Sigmoid colon (tissue), 6 donors: ENCODE measurements at regions not wholly inside any gene's neighbourhood (a gene's known extent, or its start where the extent isn't known, plus 50 kb on each side); places are given as distances from the start of the nearest gene placed in this dataset.
"Not testable (repeated sequence)": the region's sequence is repeated elsewhere in the genome, so short reads cannot be mapped to it uniquely, and the experiment has no call there.

Source experiments
- DNase-seq: peaks from one replicate; pipeline ENCODE4 v3.0.0-alpha.2; 2019
- H3K27ac ChIP-seq, 4 donors: fragments of 200-600 bp; sonication (generic); one replicate each; pipeline ENCODE4 v1.5.1; 2016 to 2019; ENCODE audit warnings: mild to moderate bottlenecking in 1 of 4
- H3K27me3 ChIP-seq, 3 donors: fragments of 200-600 bp; sonication (generic); one replicate each; pipeline ENCODE4 v1.5.1; 2019; ENCODE audit warnings: mild to moderate bottlenecking in 1 of 3
- H3K36me3 ChIP-seq, 4 donors: fragments of 200-600 bp; sonication (generic); one replicate each; pipeline ENCODE4 v1.5.1; 2016 to 2019
- H3K4me1 ChIP-seq, 4 donors: fragments of 200-600 bp; sonication (generic); one replicate each; pipeline ENCODE4 v1.5.1; 2017 to 2019
- H3K4me3 ChIP-seq, 4 donors: fragments of 200-600 bp; sonication (generic); one replicate each; pipeline ENCODE4 v1.5.1; 2017 to 2019; ENCODE audit warnings: mild to moderate bottlenecking in 2 of 4, moderate library complexity in 1 of 4
- H3K9me3 ChIP-seq, 4 donors: fragments of 200-600 bp in 3 of 4; sonication (generic) in 3 of 4; one replicate each; pipeline versions ENCODE4 v1.5.1 to v1.6.1; 2013 to 2019
- EP300 ChIP-seq, 4 donors: sonication (generic); formaldehyde crosslinking; IDR thresholded peaks; one replicate each; pipeline ENCODE4 v1.6.1; 2017; ENCODE audit warnings: antibody characterized with exemption in 4 of 4
- POLR2A ChIP-seq, 2 donors: fragments of 450-650 bp; IDR thresholded peaks; one replicate each; pipeline ENCODE4 v1.6.1; 2016; ENCODE audit warnings: antibody characterized with exemption in 2 of 2, mild to moderate bottlenecking in 2 of 2, moderate library complexity in 2 of 2
- POLR2AphosphoS5 ChIP-seq, 4 donors: sonication (generic); formaldehyde crosslinking; IDR thresholded peaks; one replicate each; pipeline ENCODE4 v1.6.1; 2017; ENCODE audit warnings: antibody characterized with exemption in 4 of 4
- WGBS, 2 donors: extraction: QIAGEN DNeasy Blood & Tissue Kit; methylation state at CpG; one replicate each; pipeline ENCODE4 v1.1.7; 2013; 5-methylcytosine and 5-hydroxymethylcytosine counted together
- intact Hi-C: fragments of 100-400 bp; cut with DNase I; formaldehyde crosslinking; loops from one replicate; pipeline ENCODE4 v1.15.1; 2023
- TF ChIP-seq, protein P1 (sequence below), 4 experiments: fragments of 450-650 bp in 3 of 4; fragments of 200-600 bp in 1 of 4; IDR thresholded peaks; one replicate each; pipeline ENCODE4 v1.5.1; 2016 to 2019; ENCODE audit warnings: antibody characterized with exemption in 4 of 4, mild to moderate bottlenecking in 3 of 4, moderate library complexity in 2 of 4
- donor health status: healthy with polysubstance abuse.
- donor health status: healthy.

DNA sequence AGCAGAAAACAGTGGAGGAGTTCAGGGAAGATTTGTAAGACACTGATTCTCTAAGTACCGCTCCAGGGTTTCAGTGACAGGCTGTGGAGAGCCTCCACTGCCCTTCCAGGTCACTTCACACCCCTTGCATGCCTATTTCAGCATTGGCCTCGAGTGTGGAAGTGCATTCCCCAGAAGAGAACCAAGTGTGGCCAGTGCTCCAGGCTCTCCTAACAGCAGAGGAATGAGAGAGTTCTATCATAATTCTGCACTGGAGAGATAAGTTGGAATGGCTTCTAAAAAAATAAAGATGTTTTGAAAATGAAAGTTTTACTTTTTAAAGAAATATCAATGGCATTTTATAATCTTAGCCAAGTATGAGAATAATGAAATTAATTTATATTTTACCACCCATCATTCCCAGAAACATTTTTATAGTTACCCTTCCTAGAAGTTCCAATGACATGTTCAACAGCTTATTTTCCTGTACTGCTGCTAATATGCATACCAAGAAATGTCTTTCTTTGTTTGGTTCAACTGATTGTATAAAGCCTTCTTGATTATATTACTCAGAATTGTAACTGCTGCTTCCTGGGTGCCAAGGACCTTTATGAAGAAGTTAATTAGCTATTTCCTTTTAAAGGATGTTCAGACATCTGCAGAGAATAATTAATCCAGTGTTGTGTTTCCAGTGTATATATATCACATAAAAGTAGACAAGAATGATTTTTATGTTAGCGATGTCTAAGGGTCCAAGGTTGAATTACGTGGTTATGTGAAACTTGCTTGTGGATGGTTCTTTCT, 61.0 kb upstream of the SERPINE2 start:
- H3K9me3 ChIP-seq: no peaks in the 10 kb centered on the region
- H3K4me1 ChIP-seq: no peaks in the 10 kb centered on the region
- intact Hi-C loops: no loop called here
- H3K36me3 ChIP-seq: no peaks in the 10 kb centered on the region
- H3K27me3 ChIP-seq: no peaks in the 10 kb centered on the region
- WGBS, 2 donors: 77 to 81% methylated on average over 4 of the region's 4 CpGs
- TF ChIP-seq POLR2A (IDR thresholded peaks at IDR 0.05) (no peak), EP300 (IDR thresholded peaks at IDR 0.05) (no peak), POLR2AphosphoS5 (IDR thresholded peaks at IDR 0.05) (no peak)
- TF ChIP-seq, protein P1, sequence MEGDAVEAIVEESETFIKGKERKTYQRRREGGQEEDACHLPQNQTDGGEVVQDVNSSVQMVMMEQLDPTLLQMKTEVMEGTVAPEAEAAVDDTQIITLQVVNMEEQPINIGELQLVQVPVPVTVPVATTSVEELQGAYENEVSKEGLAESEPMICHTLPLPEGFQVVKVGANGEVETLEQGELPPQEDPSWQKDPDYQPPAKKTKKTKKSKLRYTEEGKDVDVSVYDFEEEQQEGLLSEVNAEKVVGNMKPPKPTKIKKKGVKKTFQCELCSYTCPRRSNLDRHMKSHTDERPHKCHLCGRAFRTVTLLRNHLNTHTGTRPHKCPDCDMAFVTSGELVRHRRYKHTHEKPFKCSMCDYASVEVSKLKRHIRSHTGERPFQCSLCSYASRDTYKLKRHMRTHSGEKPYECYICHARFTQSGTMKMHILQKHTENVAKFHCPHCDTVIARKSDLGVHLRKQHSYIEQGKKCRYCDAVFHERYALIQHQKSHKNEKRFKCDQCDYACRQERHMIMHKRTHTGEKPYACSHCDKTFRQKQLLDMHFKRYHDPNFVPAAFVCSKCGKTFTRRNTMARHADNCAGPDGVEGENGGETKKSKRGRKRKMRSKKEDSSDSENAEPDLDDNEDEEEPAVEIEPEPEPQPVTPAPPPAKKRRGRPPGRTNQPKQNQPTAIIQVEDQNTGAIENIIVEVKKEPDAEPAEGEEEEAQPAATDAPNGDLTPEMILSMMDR (IDR thresholded peaks at IDR 0.05): no peak
- no peak overlapping the region for H3K4me3 ChIP-seq
- no peak for DNase-seq
- H3K27ac ChIP-seq: no peak overlapping the region

DNA sequence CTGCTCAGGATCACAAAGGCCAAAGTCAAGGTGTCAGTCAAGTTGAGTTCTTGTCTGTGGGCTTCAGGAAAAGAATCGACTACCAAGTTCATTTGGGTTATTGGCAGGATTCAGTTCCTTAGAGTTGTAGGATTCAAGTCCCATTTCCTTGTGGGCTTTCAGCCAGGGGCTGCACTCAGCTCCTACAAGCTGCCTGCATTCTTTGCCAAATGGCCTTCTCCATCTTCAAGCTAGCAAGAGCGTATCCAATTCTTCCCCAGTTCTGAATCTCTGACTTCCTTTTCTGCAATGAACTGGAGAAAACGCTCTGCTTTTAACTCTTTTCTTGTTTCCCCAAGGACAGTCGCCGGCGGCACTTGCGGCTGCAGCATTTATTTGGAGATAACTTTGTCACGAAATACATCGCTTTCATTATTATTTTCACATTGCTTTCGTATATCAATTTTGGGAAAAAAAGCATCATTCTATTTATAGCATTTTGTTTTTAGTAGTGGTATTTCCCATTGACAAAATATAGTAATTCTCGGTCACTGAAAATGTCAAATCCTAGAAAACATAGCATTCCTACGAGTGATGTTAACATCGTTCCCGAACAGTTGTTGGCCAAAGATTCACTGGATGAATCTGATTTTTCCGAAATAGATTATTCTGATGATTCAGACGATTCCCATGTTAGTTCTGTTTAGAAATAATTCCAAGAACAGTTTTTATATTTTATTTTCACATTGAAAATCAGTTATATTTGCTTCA, 59.6 kb upstream of the SERPINE2 start:
- no peak overlapping the region for H3K27ac ChIP-seq
- no peaks in the 10 kb centered on the region for H3K4me1 ChIP-seq
- WGBS, 2 donors: 85 to 91% methylated on average over 16 of the region's 16 CpGs
- H3K27me3 ChIP-seq: no peaks in the 10 kb centered on the region
- TF ChIP-seq POLR2AphosphoS5 (IDR thresholded peaks at IDR 0.05): no peak
- TF ChIP-seq, protein P1 (IDR thresholded peaks at IDR 0.05): no peak
- no peak for DNase-seq
- intact Hi-C loops: no loop called here
- H3K36me3 ChIP-seq: no peaks in the 10 kb centered on the region
- no peaks in the 10 kb centered on the region for H3K9me3 ChIP-seq
- H3K4me3 ChIP-seq: no peak overlapping the region

DNA sequence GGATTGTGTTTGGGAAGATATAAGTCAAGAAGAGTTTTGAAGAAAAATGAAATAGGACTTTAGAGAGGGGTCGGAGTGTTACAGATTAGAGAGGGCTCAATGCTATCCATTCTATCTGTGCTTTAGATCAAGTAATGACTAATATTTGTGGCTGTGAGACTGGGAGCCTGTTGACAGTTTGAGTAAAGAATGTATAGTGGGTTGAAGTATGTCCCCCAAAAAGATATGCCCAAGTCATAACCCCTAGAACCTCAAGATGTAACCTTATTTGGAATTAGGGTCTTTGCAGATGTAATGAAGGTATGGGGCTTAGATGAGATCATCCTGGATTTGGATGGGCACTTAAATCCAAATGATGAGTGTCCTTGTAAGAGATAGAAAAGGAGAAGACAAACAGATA, 55.3 kb upstream of the SERPINE2 start:
- TF ChIP-seq POLR2AphosphoS5 (IDR thresholded peaks at IDR 0.05): no peak
- TF ChIP-seq EP300 (IDR thresholded peaks at IDR 0.05): no peak
- no peak for TF ChIP-seq POLR2A (IDR thresholded peaks at IDR 0.05)
- TF ChIP-seq, protein P1 (IDR thresholded peaks at IDR 0.05): no peak
- intact Hi-C loops: no loop called here
- H3K36me3 ChIP-seq: no peaks in the 10 kb centered on the region
- WGBS, 2 donors: 95 to 97% methylated on average over 1 of the region's 1 CpG
- no peak overlapping the region for H3K4me3 ChIP-seq
- no peaks in the 10 kb centered on the region for H3K4me1 ChIP-seq
- H3K27me3 ChIP-seq: no peaks in the 10 kb centered on the region
- DNase-seq: no peak
- no peak overlapping the region for H3K27ac ChIP-seq
- H3K9me3 ChIP-seq: no peaks in the 10 kb centered on the region

DNA sequence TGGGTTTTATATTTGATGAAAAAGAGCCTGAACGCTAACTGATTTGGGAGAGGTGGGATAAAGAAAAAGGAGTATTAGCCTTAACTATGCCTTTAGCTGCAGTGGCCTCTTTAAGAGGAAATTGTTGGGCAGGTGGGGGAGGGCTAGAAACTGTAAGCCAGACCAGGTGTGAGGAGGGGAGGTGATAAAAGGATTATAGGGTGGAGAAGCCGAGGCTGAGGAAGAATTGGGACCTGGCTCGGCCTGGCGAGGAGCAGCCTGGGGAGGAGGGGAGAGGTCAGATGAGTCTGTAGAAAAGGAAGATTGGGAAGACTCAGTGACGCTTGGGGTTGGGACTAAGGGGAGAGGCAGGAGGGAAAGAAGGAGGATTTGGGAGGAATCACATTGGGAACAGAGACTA, 52.6 kb upstream of the SERPINE2 start:
- H3K27me3 ChIP-seq, H3K4me3 ChIP-seq, intact Hi-C loops, H3K36me3 ChIP-seq, H3K27ac ChIP-seq, H3K9me3 ChIP-seq, DNase-seq, H3K4me1 ChIP-seq: not testable (repeated sequence)
- 27 to 67% methylated on average over 5 of the region's 5 CpGs for WGBS, 2 donors

DNA sequence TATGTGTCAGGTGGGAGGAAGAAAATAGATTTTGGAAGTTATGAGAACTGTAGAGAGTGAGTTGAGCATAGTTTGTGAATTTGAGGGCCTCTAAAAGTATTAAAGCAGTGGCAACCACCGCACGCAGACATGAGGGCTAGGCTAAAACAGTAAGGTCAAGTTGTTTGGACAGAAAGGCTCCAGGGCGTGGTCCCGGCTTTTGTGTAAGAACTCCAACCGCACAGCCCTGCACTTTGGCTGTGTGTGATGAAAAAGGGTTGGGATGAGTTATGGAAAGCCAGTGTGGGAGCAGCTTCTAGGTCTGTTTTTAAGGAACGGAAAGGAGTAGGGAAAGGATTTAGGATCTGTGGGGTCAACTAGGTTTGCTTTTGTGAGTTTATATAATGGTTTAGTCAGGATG, 50.5 kb upstream of the SERPINE2 start:
- H3K4me3 ChIP-seq, DNase-seq, H3K36me3 ChIP-seq, H3K27me3 ChIP-seq, intact Hi-C loops, H3K27ac ChIP-seq, H3K9me3 ChIP-seq, H3K4me1 ChIP-seq: not testable (repeated sequence)
- 88 to 90% methylated on average over 6 of the region's 6 CpGs for WGBS, 2 donors
